ENCODE measurements at regions not wholly inside any gene's neighbourhood (a gene's known extent, or its start where the extent isn't known, plus 50 kb on each side); places are given as distances from the start of the nearest gene placed in this dataset.

DNA sequence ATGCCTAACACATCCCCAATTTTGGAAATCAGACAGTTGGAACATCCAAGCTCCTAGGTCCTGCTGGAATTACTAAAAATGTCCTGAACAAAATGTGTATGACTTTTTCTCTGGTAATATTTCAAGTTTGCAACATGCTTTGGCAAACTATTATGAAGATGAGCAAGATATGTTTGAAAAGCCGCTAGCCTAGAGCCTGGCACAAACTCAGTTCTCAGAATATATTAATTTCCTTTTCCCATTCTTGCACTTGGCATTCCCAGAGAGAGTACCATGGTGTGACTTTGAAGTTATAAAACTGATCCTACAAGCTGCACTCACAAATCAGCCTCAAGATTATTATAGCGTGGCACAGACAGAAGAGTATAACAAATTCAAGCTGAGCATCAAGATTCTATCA, 1031.1 kb downstream of the NTRK3 start:
- DNase-seq, result no peak

DNA sequence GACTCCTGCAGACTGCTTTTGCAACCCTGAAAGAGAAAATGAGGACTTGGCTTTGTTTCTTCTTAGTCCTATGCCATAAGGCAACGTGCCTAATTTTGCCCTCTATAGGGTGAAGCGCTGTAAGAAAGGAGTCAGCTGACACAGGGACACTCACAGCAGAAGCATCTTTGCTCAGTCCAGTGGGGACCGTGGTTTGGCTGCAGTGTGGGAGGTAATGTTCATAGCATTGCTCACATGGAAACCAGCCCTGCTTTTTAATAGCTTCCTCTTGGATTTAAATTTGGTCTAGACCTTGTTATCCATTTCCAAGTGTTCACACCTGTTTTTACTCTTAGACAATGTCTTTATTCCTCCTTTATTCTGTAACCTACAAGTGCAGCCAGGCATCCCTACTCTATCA, 1032.1 kb downstream of the NTRK3 start:
- DNase-seq, result no peak

DNA sequence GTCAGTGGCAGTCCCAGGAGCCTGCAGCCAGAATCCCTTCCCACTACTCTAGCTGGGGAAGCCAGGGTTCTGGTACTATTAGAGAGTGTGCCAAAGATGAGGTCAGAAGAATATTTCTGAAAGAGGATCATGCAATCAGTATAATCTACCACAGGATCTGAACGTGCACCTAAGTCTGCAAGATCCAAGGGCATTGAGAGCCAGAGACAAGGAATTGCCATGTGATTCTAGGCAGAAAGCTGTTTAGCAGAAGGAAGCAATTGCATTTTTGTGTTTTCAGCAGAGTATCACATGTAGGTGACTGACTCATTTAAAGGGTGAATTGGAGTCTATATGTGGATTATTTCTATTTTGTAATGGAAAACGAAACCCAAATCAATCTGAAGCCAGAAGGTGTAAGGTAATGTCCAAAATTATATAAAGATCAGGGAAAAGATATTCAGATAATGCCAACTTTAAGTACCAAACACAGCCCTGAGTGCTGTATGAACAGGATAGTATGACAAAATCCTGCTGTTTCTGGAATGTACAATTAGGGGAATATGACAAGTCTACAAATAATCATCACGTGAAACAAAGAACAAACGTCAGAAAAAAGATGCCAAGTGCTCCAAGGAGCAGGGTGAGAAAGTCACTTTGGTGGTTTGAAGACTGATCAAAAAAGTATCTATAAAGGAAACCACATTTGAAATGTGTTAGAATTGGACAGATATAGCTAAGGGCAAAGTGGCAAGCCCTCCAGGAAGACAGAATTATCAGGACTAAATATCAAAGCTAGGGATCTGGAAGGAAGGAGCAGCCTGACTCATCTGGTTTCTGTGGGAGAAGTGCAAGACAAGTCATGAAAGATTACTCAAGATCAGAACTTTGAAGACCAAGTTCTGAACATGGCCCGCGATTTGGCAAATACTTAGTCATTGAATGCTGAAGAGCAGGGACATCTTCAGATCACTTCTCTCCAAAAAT, 1036.6 kb downstream of the NTRK3 start:
- DNase-seq, result no peak

DNA sequence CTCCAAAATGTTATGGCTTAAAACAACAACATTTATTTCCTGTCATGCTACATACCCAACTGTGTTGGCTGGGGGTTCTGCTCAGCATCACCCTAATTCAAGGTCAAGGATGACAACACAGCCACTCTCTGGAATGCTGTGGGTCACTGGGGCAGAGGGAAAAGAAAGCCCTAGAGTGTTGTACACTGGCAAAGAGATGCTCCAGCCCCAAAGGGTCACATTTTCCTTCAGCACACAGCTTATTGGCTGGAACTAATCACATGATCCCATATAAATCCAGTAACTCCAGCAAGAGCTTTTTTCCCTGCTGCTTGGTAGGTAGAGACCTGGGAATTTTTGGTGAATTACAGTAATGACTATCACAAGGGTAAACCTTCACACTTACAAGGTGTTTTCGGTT, 1041.4 kb downstream of the NTRK3 start:
- no peak for DNase-seq

DNA sequence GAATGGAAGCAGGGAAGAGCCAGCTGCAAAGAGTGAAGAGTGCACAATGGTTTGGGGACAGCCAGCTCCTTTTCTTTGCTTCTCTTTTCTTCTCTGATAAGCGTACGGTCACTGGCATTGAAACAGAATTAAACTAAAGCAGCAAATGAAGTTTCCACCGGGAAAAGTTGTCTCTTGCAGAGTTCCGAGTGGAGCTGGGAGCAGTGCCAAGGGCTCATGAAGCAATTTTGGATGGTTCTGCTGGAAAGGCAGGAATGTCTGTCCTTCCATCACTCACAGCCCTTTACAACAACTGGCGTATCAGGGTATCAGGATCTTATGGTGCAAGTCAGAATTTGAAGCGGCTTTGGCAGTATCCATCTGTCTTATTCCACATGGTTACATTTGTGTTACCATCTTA, 1042.9 kb downstream of the NTRK3 start:
- DNase-seq, result no peak

DNA sequence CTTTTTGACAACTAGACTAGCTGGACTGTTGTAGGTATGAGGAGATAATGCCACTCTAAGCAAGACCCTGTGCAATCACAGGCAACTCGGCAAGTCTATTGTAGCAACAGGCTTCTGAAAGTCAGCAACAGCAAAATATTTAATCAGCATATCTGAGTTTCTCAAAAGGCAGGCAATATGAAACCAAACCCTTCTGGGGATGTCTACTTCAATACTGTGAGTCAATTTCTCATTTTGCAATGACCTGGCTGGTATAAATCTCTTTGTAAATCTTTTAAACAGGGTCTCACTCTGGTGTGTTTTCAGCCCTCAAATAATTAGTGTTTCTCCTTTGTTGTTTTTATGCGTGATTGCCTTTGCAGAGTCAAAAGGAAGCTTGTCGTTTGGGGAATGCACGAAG, 1044.5 kb downstream of the NTRK3 start:
- no peak for DNase-seq

DNA sequence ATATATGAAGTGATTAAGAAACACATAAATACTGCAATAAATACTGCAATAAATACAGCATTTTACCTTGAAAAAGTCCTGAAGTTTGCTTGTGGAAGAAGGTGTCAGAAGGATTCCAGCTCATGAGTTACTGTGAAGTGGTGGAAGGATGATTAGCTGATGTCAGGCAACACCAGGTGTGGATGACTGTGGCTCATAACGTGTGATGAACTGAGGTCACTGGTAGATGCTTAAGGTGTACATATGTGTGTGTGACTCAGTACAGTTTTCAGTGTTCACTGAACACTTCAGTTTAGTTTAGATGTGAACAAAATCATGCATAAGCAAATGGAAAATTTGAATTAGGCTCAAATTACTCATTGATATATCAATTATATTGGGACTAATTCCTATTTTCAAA, 1045.0 kb downstream of the NTRK3 start:
- DNase-seq, result no peak

DNA sequence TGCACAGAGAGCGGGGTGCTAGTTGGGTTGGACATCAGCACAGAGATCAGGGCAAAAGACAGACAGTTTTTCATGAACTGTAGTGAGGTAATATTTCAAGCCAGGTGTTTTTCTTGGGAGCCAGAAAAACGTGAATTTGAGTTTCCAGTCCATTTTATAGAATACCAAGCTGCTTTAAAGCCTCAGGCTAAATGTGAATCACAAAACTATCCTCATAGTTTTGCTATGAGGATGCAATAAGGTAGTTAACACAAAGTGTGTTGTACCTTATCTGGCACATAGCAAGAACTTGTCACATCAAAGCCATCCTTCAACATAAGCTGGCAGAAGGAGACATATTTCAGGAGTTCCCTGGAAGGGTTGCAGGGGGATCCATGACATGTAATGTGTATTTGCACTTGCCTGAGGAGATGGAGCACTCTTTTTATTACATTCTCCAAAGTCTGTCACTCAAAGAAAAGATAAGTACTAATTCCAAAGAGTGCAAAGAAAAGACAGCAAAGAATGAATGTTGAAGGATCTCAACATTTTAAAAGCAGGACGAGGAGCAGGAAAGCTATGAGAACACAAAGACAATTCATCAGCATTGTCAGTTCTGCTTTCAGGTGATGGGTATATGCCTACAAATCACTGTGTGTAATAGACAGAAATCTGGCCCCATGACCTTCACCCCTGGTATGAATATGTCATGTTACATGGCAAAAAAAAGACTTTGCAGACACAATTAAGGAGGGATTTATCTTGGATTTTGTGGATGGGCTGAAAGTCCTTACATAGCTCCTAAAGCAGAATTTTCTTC, 1046.4 kb downstream of the NTRK3 start:
- DNase-seq, result no peak

DNA sequence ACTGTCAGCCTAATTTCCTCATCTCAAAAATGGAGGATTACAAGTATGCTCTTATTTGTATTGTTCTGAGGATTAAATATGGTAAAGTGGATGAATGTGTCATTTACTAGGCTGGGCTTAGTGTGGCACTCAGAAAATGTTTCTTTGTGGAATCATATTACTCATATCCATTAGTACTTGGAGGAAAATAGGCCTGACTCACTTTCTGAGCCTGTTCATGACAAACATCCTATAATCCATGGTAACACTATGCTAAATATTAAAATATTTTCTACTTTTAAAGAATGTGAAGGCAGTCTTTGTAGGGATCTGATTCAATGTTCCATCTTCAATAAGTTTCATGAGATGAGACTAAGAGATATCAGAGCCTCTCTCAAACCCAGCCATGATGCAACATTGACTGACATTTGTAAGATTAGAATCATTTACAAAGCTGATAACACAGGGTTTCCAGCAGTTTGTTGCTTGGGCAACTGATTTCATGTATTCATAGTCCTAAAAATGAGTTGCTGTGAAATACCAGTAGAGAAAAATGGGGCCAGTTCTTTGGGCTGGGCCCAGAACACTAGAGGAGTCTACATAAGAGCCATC, 1048.5 kb downstream of the NTRK3 start:
- DNase-seq, result no peak

DNA sequence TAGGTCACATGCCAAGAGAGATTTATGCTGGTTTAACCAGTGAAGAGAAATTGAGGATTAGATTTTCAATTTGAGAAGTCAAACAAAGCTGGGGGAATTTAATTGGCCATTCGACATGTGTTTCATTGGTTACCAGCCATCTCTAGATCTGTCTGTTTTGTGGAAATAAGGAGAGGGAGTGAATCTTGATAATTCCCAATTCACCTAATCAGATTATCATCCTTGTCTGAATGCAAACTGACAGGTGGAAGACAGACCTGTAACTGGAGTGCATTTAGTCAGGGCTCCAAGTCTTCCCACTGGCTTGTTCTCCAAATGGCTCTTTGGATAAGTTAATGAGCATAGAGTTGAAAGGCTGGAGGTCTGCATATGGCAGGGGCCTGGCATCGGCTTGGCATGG, 1049.3 kb downstream of the NTRK3 start:
- no peak for DNase-seq

DNA sequence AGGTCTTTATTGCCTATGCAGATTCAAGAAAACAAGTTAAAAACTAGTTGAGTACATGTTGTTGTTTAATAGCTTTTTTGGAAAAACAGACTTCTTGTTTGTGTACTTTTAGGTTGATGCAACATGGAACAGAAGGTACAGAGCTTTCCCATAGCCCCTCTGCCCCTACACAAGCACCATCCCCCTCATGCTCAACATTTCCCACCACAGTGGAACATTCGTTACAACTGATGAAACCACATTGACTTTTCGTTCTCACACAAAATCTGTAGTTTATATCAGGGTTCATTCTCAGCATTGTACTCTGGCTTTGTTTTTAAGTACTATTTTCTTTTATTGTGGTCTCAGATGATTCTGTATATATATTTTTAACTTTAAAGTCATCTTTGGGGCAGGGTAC, 1054.6 kb downstream of the NTRK3 start:
- no peak for DNase-seq

DNA sequence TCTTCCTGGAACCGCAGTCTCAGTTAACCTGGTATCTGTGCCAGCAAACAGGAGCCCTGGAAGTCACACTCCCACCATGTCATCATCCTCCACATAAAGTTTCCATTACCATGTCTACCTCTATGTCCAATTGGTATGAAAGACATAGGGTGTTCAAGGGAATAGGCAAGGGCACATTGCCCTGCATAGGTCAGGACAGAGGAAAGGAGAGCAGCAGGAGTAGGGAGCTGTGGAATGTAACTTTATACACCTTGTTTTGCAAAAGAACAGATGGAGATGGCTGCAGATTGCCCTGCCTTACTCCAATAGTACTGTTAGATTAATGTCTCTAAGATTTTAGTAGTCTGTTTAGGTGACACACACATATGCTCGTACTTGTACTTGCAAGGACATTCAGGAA, 1056.4 kb downstream of the NTRK3 start:
- no peak for DNase-seq

DNA sequence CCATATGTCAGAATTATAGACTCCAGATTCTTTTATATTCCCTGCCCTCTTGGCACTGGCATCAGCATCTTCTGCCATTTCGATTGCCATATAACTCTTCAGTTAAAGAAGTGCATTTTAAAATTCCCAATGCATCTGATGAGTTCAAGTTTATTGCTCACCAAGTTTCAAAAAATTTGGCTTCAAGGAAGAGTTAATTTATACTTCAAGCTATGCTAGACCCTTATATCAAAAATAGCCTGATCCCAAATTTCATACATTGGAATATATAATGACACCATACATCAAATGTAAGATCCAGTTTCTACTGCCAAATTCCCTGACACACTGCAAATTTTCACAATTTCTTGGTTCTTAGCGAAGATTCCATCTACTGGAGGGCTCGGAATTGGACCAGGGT, 1058.6 kb downstream of the NTRK3 start:
- no peak for DNase-seq

DNA sequence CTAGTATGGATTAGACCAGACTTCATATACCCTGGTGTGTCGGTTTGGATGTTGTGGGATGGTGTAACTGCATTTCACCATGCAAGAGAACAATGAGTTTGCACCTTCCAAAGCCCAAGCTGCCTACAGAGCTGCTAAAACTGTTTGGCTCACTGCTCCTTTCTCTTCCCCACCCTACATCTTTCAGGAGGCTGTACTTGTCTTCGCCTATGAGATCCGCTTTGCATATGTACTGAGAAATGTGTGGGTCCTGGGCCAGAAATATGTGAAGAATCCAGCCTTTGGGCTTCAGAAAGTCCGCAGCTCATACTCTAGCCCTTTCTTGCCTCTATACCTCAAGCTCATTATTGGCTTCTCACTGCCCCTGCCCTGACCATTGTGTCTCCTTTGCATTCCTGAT, 1060.0 kb downstream of the NTRK3 start:
- no peak for DNase-seq

DNA sequence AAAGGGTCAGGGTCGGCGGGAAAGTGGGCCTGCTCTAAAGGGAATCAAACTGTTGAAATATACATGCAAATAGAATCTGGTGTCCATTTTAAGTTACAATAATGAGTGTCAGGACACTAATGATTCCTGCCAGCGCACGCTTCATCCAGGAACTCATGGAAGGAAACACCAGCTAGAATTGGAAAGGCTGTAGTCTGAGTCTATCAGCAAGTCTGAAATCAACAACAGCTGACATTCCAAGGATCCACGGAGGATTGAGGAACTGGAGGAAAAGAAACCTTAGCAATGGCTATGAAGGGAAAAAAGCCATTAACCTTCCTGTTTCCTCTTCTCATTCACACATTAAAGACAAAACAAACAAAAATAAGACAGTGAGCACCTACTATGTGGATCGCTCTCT, 1063.1 kb downstream of the NTRK3 start:
- DNase-seq, result no peak

DNA sequence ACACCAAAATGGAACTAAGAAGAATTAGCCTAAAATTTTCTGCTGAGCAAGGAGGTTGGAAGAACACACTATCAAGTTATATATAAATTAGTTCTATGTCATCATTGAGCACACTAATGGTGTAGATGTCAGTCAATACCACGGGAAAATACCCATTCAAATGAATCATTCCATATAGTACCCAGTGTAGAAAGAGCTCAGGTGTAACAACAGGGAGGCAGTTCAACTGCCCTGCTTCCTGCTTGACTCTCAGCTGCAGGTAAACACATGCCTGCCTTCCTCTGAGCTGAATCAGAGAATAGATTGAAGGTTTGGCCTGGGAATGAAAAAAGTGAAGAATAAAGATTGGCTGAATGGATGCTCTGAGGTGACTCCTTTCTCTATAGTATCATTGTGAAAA, 1088.0 kb downstream of the AGBL1 start:
- no peak for DNase-seq

DNA sequence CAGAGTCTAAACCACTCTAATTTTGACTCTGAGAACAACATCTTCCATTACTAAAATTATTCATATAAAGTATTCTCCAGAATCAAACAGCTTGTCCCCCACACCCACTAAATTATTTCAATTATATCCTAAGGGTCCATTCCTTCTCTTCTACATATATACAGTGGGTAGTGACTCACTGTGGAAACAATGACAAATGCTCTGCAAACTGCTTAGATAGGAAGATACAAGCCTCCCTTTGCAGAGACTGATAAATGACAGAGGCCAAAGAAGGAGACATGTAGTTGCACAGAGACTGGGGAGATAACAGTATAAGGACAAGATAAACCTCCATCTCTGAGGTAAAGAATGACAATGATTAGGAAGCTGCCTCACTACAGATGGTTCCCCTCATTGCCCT, 1087.4 kb downstream of the AGBL1 start:
- no peak for DNase-seq

DNA sequence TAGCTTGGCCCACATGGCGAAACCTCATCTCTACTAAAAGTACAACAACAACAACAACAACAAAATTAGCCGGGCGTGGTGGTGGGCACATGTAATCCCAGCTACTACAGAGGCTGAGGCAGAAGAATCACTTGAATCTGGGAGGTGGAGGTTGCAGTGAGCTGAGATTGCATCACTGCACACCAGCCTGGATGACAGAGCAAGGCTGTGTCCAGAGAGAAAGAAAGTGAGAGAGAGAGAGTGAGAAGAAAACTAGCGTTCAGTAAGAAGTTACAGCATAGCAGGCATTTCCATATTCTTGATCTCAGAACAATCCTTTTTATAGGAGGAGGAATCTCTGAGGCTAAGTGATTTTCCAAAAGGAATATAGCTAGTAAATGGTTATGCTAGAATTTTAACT, 1076.1 kb downstream of the AGBL1 start:
- DNase-seq, result no peak

DNA sequence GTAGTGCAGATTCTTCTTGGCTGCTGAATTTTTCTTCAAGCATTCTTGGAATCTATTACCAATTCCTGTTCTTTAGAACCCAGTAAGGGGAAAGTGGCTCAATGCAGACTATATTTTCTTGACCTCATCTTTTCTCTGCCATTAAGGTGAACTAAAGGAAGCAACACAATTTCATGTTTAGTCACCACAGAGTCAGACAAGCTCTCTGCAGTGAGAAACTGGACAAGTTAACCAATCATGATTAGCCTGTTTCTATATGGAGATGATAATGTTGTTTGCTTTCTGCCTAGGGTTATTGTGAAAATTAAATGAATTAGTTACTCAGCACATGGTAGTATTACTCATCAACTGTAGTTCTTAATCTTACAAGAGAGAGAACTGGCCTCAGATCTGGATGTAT, 1075.1 kb downstream of the AGBL1 start:
- DNase-seq, result no peak

DNA sequence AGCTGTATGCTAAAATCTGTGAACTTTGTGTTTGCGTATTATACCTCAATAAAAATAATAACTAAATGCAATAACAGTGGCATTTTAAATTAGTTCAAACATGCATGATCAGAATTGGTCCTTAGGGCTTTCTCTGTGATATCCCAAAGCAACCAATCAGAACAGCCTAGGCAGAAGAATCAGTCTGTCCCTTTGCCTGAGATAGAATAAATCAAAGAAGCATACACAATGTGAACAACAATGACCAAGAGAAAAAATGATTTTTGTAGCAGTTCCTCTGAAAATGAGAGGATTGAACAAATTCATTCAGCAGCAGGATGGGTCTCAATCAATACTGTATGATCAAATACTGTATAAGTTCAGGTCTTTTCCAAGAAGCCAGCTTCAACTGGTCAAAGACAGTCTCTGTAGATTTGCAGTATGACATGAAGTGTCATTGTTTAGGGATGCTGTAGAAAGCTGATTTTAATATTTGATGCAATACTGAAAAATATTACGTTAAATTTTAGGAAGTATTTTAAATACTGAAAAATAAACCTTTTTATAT, 1071.6 kb downstream of the AGBL1 start:
- no peak for DNase-seq

DNA sequence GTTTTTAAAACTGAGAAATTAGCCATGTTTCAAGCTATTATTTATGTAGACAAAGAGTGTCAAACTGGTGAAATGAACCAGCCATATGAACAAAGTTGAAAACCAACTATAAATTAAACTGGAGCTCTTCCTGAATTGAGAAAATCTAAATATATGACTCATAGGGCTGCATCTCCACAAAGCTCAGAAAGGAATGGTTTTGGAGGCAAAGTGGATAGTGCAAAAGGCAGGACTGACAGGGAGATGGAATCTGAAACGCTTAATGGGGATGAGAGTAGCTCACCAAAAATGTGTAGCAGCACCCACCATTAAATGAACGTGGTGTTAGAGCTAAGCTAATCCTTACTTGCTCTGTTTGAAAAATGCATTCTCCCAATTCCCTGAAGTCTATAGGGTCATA, 1066.0 kb downstream of the AGBL1 start:
- DNase-seq, result no peak

DNA sequence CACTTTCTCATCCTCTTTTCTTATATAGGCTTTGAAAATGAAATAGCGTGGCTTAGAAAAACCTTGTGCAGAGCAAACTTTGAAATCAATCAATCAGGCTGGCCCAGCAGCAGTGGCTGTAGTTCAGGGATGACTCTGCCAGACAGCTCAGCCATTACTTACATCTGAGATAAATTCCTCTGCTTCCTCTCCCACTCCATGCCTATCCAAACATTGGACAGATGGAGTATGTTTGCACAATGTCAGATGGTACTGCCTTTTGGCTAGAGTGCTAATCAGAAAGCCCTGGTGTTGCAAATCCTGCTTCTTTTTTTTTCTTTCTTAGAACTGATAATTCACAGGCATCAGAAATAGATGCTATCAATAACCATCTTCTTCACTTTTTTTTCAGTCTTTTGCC, 1065.1 kb downstream of the AGBL1 start:
- no peak for DNase-seq

DNA sequence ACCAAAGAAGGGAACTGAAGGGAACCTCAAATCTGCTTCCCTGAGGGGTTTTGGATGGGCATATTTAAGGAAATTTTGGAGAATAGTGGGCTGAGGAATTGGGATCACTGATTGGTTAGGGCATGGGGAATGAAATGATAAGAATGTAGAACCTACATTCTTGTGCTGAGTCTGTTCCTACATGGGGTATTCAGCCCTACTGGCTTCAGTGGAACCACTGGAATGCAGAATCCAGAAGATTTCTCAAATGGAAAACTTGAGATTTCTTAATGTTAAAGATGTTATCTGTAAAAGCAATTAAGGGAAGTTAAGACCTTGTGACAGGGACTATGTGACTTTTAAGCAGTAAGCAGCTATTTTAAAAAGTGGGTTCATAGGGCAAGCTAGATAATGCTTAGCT, 1062.4 kb downstream of the AGBL1 start:
- no peak for DNase-seq

DNA sequence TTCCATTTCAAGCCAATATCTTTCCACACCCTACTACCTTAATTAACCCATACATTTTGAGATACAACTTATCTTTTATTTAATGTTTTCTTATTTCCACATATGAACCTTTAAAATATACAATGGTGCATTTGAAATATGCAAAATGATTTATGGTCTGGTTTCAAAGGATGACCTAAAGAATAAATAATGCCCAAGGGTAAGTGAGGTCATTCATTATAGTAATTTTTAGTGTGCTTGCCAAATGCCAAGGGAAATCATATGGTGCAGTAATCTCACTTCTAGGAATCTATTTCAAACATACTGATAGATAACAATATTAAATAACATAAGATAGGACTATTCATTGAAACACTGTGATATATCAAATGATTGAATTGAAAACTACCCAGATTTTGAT, 1055.4 kb downstream of the AGBL1 start:
- DNase-seq, result no peak
